Fibroblast of skin of back (primary cell): ENCODE measurements at regions not wholly inside any gene's neighbourhood (a gene's known extent, or its start where the extent isn't known, plus 50 kb on each side); places are given as distances from the start of the nearest gene placed in this dataset.
A peak's percentile ranks its signal among the peaks of the same experiment; 100 is the strongest.
"Not testable (repeated sequence)": the region's sequence is repeated elsewhere in the genome, so short reads cannot be mapped to it uniquely, and the experiment has no call there.

Experiments
- DNase-seq: peaks from one replicate; pipeline ENCODE4 v3.0.0-alpha.2; 2013

DNA sequence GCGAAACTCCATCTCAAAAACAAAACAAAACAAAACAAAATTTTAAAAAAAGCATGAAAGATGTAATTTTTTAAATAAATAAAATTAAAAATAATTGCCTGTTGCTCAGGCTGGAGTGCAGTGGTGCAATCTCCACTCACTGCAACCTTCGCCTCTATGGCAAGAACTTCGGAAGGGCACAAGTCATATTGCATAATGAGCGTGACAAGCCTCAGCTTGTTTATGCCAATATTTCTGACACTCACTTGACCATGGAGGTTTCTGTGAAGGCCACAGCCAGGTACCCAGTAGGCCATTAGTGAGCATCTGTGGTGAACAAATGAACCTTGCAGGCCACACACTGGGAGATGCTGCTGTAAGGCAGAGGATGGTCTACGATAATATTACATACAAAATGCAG lies 106.1 kb upstream of the KMT2C start:
- no peak for DNase-seq

DNA sequence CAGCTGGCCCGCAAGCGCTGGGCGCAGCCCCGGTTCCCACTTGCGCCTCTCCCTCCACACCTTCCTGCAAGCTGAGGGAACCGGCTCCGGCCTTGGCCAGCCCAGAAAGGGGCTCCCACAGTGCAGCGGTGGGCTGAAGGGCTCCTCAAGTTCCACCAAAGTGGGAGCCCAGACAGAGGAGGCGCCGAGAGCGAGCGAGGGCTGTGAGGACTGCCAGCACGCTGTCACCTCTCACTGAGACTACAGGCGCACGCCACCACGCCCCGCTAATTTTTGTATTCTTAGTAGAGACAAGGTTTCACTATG lies 103.3 kb upstream of the KMT2C start:
- not testable (repeated sequence) for DNase-seq

GRCh38 chr7:152538346-152539189 lies 102.8 kb upstream of the KMT2C start:
- not testable (repeated sequence) for DNase-seq

GRCh38 chr7:152537639-152538038 lies 101.8 kb upstream of the KMT2C start:
- DNase-seq, result no peak

DNA sequence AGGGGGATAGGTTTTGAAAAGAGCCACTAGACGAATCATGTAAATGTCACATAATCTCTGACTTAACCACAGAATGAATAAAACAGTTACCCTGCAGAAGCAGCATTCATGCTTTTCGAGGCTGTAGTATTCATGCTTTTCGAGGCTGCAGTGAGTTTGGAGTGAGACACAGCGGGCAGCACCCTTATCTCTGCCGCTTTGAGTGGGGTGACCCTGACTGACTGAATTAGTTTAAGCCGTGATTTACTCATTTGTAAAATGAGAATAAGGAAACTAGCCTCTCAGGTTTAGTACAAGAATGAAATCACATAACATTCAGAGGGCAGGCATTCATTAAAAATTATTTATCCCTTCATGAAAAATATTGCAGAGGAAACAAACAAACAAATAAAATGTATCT lies 92.8 kb upstream of the KMT2C start:
- no peak for DNase-seq

GRCh38 chr7:152527610-152528032 lies 91.8 kb upstream of the KMT2C start:
- DNase-seq, result peak; percentile 2

DNA sequence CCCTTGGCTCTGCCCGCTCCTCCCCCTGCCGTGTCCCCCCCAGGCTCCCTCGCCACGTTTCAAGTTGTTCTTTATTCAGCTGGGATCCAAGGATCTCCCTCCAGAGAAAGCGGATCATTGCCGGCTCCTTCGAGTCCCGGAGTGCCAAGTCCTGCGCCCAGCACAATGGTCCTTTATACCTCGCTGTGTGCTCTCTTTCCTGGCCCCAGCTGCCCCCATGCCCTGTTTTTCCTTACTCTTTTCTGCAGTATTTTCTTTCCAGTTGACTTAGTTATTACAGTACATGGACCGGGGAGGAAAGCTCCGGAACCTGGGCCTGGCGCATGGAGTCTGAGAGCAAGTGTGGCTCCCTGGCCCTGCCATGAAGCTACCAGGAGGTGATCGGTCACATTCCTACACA lies 88.1 kb upstream of the KMT2C start:
- DNase-seq, result no peak

- DNase-seq, result no peak
These were observed 86.8 kb upstream of the KMT2C start for GRCh38 chr7:152522571-152523067.

GRCh38 chr7:152521420-152522337 lies 85.9 kb upstream of the KMT2C start:
- DNase-seq, result peak; percentile 6

GRCh38 chr7:152520861-152521302 lies 85.1 kb upstream of the KMT2C start:
- no peak for DNase-seq

DNA sequence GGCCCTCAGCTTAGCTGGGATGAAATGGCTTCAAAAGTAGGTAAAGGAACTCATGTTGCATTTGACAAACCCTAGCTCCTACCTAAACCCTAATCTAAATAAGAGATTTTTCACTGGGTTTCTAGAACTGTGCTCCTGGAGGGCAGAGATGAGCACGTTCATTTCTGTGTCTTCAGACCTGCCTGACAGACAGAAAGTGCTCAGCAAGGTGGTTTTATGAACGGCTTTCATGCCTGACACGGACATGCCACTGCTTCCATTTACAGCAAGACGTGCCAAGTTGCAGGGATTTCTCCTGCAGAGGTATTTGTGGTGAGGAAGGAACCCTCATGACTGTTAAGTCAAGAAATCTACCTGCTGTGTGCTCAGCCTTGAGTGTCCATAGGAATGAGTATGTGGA lies 83.5 kb upstream of the KMT2C start:
- DNase-seq, result no peak

DNA sequence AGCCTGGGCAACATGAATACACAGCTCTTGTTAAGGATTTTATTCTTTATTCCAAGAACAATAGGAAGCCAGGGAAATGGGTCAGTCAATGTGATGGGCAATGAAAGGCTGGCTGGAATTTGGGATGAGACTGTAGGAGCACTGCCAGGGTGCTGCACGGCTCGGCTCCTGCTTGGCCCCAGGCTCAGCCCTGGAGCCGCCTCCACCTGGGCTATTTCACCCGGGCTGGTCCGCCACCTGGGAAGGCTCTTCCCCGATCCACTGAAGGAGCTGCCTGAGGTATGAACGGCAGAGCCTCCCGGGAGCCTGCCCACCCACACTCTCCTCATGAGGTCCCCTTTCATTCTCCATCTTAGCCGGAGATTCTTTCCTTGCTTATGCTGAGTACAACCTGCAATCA lies 80.4 kb upstream of the KMT2C start:
- DNase-seq, result no peak

- DNase-seq, result not testable (repeated sequence)
These were observed 79.6 kb upstream of the KMT2C start for GRCh38 chr7:152515266-152515950.

DNA sequence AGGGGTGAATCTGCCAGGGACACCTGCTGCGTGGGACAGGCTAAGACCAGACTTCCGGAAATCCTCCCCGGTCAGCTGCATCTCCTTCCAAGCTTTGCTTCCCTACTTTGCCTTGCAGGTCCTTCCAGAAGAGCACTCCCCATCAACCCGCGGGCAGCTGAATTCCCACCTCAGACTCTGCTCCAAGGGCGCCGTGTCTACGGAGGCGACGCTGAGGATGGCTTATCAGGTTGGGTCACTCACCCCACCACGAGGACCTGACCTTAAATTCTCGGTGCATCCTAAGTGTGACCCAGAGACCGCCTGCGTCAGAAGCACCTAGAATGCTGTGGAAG lies 78.9 kb upstream of the KMT2C start:
- no peak for DNase-seq

- no peak for DNase-seq
These were observed 78.3 kb upstream of the KMT2C start for GRCh38 chr7:152513861-152514770.

DNA sequence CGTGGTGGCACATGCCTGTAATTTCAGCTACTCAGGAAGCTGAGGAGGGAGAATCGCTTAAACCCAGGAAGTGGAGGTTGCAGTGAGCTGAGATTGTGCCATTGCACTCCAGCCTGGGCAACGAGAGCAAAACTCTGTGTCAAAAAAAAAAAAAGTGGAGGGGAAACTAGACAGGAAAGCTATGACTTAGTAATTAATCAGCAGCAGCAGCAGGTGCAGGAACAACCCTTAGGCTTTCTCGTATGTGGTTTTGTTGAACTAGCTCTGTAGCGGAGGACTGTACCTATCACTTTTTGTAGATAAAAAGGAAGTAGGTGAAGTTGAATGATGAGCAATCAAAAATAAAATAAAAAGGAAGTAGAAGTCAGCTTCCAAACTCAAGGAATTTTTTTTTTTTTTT lies 76.9 kb upstream of the KMT2C start:
- DNase-seq, result no peak

DNA sequence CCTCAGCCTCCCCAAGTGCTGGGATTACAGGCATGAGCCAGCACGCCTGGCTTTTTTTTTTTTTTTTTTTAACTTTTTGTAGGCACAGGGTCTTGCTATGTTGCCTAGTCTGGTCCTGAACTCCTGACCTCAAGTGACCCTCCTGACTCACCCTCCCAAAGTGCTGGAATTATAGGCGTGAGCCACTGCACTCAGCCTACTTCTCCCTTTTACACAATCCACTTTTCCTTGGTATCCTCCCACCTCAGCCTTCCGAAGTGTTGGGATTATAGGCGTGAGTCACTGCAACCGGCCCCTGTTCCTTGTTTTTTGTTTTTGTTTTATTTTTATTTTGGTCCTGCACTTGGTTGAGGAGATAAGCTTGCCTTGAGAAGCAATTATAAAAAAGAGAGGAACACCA lies 75.9 kb upstream of the KMT2C start:
- no peak for DNase-seq

DNA sequence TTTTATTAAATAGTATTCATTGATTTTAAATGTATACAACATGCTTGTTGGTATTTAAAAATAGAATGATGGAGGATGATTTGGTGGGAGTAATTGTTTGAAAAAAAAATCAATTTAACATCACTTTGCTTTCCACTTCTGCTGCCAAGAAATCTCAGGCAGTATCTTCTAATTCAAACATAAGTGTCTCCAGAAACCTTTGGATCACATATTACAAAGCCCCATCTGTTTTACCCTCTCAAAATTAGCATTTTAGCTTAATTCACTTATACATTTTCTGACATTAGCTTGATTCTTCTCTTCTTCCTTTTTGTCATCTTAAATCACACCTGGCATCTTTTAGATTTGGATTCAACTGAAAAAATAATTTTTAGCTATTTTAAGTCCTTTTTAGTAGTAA lies 72.9 kb upstream of the KMT2C start:
- no peak for DNase-seq

GRCh38 chr7:152505606-152506005 lies 69.8 kb upstream of the KMT2C start:
- no peak for DNase-seq

DNA sequence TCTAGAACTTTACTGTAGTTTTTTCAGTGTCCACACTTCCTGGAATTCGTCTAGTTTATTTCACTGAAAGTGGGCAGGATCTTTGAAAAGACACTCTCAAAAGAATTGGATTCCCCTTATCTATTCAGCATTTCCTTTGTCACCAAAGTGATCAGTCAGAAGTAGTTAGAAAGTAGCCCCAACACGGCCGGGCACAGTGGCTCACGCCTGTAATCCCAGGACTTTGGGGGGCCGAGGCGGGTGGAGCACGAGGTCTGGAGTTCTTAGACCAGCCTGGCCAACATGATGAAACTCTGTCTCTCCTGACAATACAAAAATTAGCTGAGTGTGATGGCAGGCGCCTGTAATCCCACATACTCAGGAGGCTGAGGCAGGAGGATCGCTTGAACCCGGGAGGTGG lies 69.0 kb upstream of the KMT2C start:
- DNase-seq, result no peak

DNA sequence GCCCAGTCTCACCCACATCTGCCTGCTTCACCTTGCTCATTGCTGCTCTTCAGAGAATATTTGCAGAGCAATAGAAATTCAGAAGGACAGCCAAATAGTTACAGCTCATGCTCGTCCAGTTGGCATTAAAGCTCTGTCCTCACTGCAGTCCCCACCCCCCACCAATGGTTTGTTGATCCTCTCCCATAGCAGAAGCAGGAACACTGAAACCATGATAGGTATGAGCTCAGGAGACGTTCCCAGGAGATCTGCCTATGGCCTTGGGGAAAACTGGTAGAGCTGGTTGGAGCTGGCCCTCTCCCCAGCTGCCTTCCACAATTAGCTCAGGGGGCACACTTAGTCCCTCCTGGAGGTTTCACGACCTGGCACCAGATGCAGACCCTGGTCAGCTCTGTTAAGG lies 68.6 kb upstream of the KMT2C start:
- DNase-seq, result no peak
